Ascending aorta (tissue), 2 donors: ENCODE measurements at regions not wholly inside any gene's neighbourhood (a gene's known extent, or its start where the extent isn't known, plus 50 kb on each side); places are given as distances from the start of the nearest gene placed in this dataset.

Experiments used
- DNase-seq, 2 donors: peaks; one replicate each; pipeline ENCODE4 v3.0.0-alpha.2; 2019; ENCODE audit warnings: low spot score in 2 of 2
- H3K27ac ChIP-seq, 2 donors: fragments of 200-600 bp; sonication (generic); one replicate each; pipeline ENCODE4 v1.5.1; 2016 to 2017; ENCODE audit warnings: mild to moderate bottlenecking in 1 of 2
- H3K27me3 ChIP-seq: fragments of 200-600 bp; sonication (generic); one replicate; pipeline ENCODE4 v1.5.1; 2017
- H3K36me3 ChIP-seq, 2 donors: fragments of 200-600 bp; sonication (generic); one replicate each; pipeline ENCODE4 v1.5.1; 2016
- H3K4me1 ChIP-seq, 2 donors: fragments of 200-600 bp; sonication (generic); one replicate each; pipeline ENCODE4 v1.5.1; 2016 to 2017; ENCODE audit warnings: mild to moderate bottlenecking in 1 of 2
- H3K4me3 ChIP-seq, 2 donors: fragments of 200-600 bp; sonication (generic); one replicate each; pipeline ENCODE4 v1.5.1; 2016 to 2017; ENCODE audit warnings: mild to moderate bottlenecking in 1 of 2
- H3K9me3 ChIP-seq, 2 donors: fragments of 200-600 bp; sonication (generic); one replicate each; pipeline ENCODE4 v1.5.1; 2016
- CTCF ChIP-seq, 3 experiments: fragments of 200-600 bp in 2 of 3; fragments of 450-650 bp in 1 of 3; sonication (generic) in 2 of 3; IDR thresholded peaks; one replicate each; pipeline ENCODE4 v1.5.1; 2016 to 2019; ENCODE audit warnings: antibody characterized with exemption in 3 of 3, mild to moderate bottlenecking in 1 of 3, moderate library complexity in 1 of 3
- intact Hi-C: fragments of 100-400 bp; cut with DNase I; formaldehyde crosslinking; loops from one replicate; pipeline ENCODE4 v1.15.1; 2023

- no peak overlapping the region for H3K27ac ChIP-seq
- H3K4me3 ChIP-seq = no peak overlapping the region
- TF ChIP-seq CTCF (IDR thresholded peaks at IDR 0.05) = no peak
- intact Hi-C loops = no loop called here
- no peaks in the 10 kb centered on the region for H3K4me1 ChIP-seq
- H3K27me3 ChIP-seq = no peaks in the 10 kb centered on the region
- H3K9me3 ChIP-seq = no peaks in the 10 kb centered on the region
- DNase-seq = no peak
- no peaks in the 10 kb centered on the region for H3K36me3 ChIP-seq
These were observed 1856.1 kb downstream of the OLFM4 start for GRCh38 chr13:54884682-54885081.

- no peaks in the 10 kb centered on the region for H3K36me3 ChIP-seq
- no peak for TF ChIP-seq CTCF (IDR thresholded peaks at IDR 0.05)
- no peaks in the 10 kb centered on the region for H3K27me3 ChIP-seq
- no peaks in the 10 kb centered on the region for H3K9me3 ChIP-seq
- no peak for DNase-seq
- intact Hi-C loops = no loop called here
- no peak overlapping the region for H3K27ac ChIP-seq
- no peaks in the 10 kb centered on the region for H3K4me1 ChIP-seq
- no peak overlapping the region for H3K4me3 ChIP-seq
These were observed 1862.4 kb downstream of the OLFM4 start for GRCh38 chr13:54890976-54891375.

GRCh38 chr13:54901316-54901715 lies 1872.7 kb downstream of the OLFM4 start:
- Histone ChIP-seq H3K9me3 (no peaks in the 10 kb centered on the region), H3K4me1 (no peaks in the 10 kb centered on the region), H3K27me3 (no peaks in the 10 kb centered on the region), H3K4me3 (no peak overlapping the region), H3K36me3 (no peaks in the 10 kb centered on the region), H3K27ac (no peak overlapping the region)
- no peak for TF ChIP-seq CTCF (IDR thresholded peaks at IDR 0.05)
- intact Hi-C loops = no loop called here
- no peak for DNase-seq

- Histone ChIP-seq H3K4me3 (no peak overlapping the region), H3K27ac (no peak overlapping the region), H3K4me1 (no peaks in the 10 kb centered on the region), H3K27me3 (no peaks in the 10 kb centered on the region), H3K9me3 (no peaks in the 10 kb centered on the region), H3K36me3 (no peaks in the 10 kb centered on the region)
- DNase-seq = no peak
- intact Hi-C loops = no loop called here
- no peak for TF ChIP-seq CTCF (IDR thresholded peaks at IDR 0.05)
These were observed 1883.8 kb downstream of the OLFM4 start for GRCh38 chr13:54912367-54912766.

- no peaks in the 10 kb centered on the region for H3K9me3 ChIP-seq
- DNase-seq = no peak
- intact Hi-C loops = no loop called here
- no peak for TF ChIP-seq CTCF (IDR thresholded peaks at IDR 0.05)
- H3K4me3 ChIP-seq = no peak overlapping the region
- H3K27me3 ChIP-seq = no peaks in the 10 kb centered on the region
- H3K36me3 ChIP-seq = no peaks in the 10 kb centered on the region
- H3K27ac ChIP-seq = no peak overlapping the region
- no peaks in the 10 kb centered on the region for H3K4me1 ChIP-seq
These were observed 1885.1 kb downstream of the OLFM4 start for GRCh38 chr13:54913668-54914067.

GRCh38 chr13:54927538-54927937 lies 1898.9 kb downstream of the OLFM4 start:
- H3K9me3 ChIP-seq = no peaks in the 10 kb centered on the region
- intact Hi-C loops = no loop called here
- no peak for TF ChIP-seq CTCF (IDR thresholded peaks at IDR 0.05)

More at GRCh38 chr13:54927538-54927937, 1898.9 kb downstream of the OLFM4 start:
- no peaks in the 10 kb centered on the region for H3K4me1 ChIP-seq
- no peaks in the 10 kb centered on the region for H3K36me3 ChIP-seq
- no peak overlapping the region for H3K4me3 ChIP-seq
- no peaks in the 10 kb centered on the region for H3K27me3 ChIP-seq
- H3K27ac ChIP-seq = no peak overlapping the region
- DNase-seq = no peak
